ENCODE measurements at regions not wholly inside any gene's neighbourhood (a gene's known extent, or its start where the extent isn't known, plus 50 kb on each side); places are given as distances from the start of the nearest gene placed in this dataset.

DNA sequence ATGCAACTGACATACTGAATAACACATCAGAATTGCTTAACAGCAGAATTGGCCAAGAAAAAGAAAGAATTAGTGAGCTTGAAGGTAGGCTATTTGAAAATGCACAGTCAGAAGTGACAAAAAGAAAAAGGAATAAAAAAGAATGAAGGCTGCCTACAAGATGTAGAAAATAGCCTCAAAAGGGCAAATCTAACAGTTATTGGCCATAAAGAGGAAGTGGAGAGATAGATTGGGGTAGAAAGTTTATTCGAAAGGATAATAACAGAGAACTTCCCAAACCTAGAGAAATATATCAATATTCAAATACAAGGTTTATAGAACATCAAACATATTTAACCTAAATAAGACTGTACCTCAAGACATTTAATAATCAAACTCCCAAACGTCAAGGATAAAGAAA, 67.5 kb downstream of the ATP6V1G3 start:
- H3K36me3 ChIP-seq (ENCODE audit: insufficient read depth, low read length): no peaks in the 10 kb centered on the region
- no peaks in the 10 kb centered on the region for H3K9me3 ChIP-seq (ENCODE audit: low read length)
- no peak for TF ChIP-seq POLR2AphosphoS5 (IDR thresholded peaks at IDR 0.05)
- TF ChIP-seq EZH2 (IDR thresholded peaks at IDR 0.05; ENCODE audit: borderline replicate concordance, insufficient read depth, low read length, poor library complexity, severe bottlenecking): no peak
- TF ChIP-seq RAD21 (conservative IDR thresholded peaks at IDR 0.05): no peak
- TF ChIP-seq MXI1 (conservative IDR thresholded peaks at IDR 0.05; ENCODE audit: poor library complexity, severe bottlenecking): no peak
- TF ChIP-seq, protein P1, sequence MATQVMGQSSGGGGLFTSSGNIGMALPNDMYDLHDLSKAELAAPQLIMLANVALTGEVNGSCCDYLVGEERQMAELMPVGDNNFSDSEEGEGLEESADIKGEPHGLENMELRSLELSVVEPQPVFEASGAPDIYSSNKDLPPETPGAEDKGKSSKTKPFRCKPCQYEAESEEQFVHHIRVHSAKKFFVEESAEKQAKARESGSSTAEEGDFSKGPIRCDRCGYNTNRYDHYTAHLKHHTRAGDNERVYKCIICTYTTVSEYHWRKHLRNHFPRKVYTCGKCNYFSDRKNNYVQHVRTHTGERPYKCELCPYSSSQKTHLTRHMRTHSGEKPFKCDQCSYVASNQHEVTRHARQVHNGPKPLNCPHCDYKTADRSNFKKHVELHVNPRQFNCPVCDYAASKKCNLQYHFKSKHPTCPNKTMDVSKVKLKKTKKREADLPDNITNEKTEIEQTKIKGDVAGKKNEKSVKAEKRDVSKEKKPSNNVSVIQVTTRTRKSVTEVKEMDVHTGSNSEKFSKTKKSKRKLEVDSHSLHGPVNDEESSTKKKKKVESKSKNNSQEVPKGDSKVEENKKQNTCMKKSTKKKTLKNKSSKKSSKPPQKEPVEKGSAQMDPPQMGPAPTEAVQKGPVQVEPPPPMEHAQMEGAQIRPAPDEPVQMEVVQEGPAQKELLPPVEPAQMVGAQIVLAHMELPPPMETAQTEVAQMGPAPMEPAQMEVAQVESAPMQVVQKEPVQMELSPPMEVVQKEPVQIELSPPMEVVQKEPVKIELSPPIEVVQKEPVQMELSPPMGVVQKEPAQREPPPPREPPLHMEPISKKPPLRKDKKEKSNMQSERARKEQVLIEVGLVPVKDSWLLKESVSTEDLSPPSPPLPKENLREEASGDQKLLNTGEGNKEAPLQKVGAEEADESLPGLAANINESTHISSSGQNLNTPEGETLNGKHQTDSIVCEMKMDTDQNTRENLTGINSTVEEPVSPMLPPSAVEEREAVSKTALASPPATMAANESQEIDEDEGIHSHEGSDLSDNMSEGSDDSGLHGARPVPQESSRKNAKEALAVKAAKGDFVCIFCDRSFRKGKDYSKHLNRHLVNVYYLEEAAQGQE (IDR thresholded peaks at IDR 0.05; ENCODE audit: borderline replicate concordance): no peak
- no peak for TF ChIP-seq SMC3 (conservative IDR thresholded peaks at IDR 0.05; ENCODE audit: poor library complexity)
- TF ChIP-seq TAF1 (IDR thresholded peaks at IDR 0.05; ENCODE audit: low read depth): no peak
- TF ChIP-seq, protein P2, sequence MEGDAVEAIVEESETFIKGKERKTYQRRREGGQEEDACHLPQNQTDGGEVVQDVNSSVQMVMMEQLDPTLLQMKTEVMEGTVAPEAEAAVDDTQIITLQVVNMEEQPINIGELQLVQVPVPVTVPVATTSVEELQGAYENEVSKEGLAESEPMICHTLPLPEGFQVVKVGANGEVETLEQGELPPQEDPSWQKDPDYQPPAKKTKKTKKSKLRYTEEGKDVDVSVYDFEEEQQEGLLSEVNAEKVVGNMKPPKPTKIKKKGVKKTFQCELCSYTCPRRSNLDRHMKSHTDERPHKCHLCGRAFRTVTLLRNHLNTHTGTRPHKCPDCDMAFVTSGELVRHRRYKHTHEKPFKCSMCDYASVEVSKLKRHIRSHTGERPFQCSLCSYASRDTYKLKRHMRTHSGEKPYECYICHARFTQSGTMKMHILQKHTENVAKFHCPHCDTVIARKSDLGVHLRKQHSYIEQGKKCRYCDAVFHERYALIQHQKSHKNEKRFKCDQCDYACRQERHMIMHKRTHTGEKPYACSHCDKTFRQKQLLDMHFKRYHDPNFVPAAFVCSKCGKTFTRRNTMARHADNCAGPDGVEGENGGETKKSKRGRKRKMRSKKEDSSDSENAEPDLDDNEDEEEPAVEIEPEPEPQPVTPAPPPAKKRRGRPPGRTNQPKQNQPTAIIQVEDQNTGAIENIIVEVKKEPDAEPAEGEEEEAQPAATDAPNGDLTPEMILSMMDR (IDR thresholded peaks at IDR 0.05; ENCODE audit: poor library complexity, severe bottlenecking): no peak
- TF ChIP-seq EP300 (conservative IDR thresholded peaks at IDR 0.05; ENCODE audit: poor library complexity, severe bottlenecking): no peak
- H3K9ac ChIP-seq (ENCODE audit: low read length): no peak overlapping the region
- H3F3A ChIP-seq (ENCODE audit: insufficient read depth, low read length, poor library complexity, severe bottlenecking): no peaks in the 10 kb centered on the region
- H3K4me2 ChIP-seq (ENCODE audit: low read length): no peak overlapping the region
- H2AFZ ChIP-seq (ENCODE audit: low read depth, low read length): no peak overlapping the region
- H3K27ac ChIP-seq (ENCODE audit: low read length): no peak overlapping the region
- H3K27me3 ChIP-seq (ENCODE audit: insufficient read depth, low read depth, low read length): no peaks in the 10 kb centered on the region
- no peaks in the 10 kb centered on the region for H3K79me2 ChIP-seq (replicated peaks; ENCODE audit: insufficient read depth, low read length)
- H3K4me3 ChIP-seq (ENCODE audit: low read length): no peak overlapping the region
- no peaks in the 10 kb centered on the region for H4K20me1 ChIP-seq (ENCODE audit: insufficient read depth)
- no peaks in the 10 kb centered on the region for H3K9me2 ChIP-seq (ENCODE audit: insufficient read depth, low read length)

DNA sequence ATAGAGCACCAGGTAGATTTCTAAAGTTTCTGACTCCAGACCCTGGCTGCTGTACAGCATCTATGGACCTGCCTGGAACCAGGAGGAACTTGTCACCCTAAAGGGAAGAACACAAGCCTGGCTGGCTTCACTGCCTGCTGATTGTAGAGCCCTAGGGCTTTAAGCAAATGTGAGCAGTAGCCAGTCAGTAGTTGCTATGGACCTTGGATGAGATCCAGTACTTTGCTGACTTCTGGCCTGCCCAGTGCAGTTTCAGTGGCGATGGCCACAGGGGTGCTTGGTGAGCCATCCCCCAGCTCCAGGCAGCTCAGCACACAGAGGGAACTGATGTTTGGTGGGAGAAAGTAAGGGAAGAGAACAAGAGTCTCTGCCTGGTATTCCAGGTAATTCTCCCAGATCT, 68.4 kb downstream of the ATP6V1G3 start:
- Histone ChIP-seq H3F3A (ENCODE audit: insufficient read depth, low read length, poor library complexity, severe bottlenecking) (no peaks in the 10 kb centered on the region), H3K9me3 (ENCODE audit: low read length) (no peaks in the 10 kb centered on the region), H3K79me2 (replicated peaks; ENCODE audit: insufficient read depth, low read length) (no peaks in the 10 kb centered on the region), H3K9me2 (ENCODE audit: insufficient read depth, low read length) (no peaks in the 10 kb centered on the region), H3K27ac (ENCODE audit: low read length) (no peak overlapping the region), H3K9ac (ENCODE audit: low read length) (no peak overlapping the region), H3K36me3 (ENCODE audit: insufficient read depth, low read length) (no peaks in the 10 kb centered on the region), H3K4me3 (ENCODE audit: low read length) (no peak overlapping the region), H2AFZ (ENCODE audit: low read depth, low read length) (no peak overlapping the region), H4K20me1 (ENCODE audit: insufficient read depth) (no peaks in the 10 kb centered on the region), H3K27me3 (ENCODE audit: insufficient read depth, low read depth, low read length) (no peaks in the 10 kb centered on the region), H3K4me2 (ENCODE audit: low read length) (no peak overlapping the region)
- no peak for TF ChIP-seq MXI1 (conservative IDR thresholded peaks at IDR 0.05; ENCODE audit: poor library complexity, severe bottlenecking)

DNA sequence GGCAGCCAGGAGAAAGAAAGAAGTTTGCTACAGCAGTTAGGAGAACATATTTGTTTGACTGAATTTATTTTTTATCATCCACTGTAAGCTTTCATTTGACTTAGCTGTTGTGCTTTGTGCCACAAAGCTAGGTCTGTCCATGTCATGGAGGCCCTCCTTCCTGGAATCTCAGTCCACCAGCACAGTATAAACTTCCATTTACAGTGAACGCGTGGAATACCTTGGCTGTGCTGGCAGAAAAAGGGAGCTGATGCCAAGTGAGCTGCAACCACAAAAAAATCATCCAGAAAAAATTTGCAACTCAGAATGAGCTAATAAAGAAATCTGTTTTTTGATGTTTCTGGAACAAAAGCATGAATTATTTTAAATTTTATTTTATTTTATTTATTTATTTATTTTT, 72.6 kb downstream of the ATP6V1G3 start:
- H3K79me2 ChIP-seq (replicated peaks; ENCODE audit: insufficient read depth, low read length): no peaks in the 10 kb centered on the region
- no peak overlapping the region for H3K27ac ChIP-seq (ENCODE audit: low read length)
- H2AFZ ChIP-seq (ENCODE audit: low read depth, low read length): no peak overlapping the region
- H3K9me3 ChIP-seq (ENCODE audit: low read length): no peaks in the 10 kb centered on the region
- no peaks in the 10 kb centered on the region for H4K20me1 ChIP-seq (ENCODE audit: insufficient read depth)
- no peaks in the 10 kb centered on the region for H3K9me2 ChIP-seq (ENCODE audit: insufficient read depth, low read length)
- no peak overlapping the region for H3K9ac ChIP-seq (ENCODE audit: low read length)
- TF ChIP-seq, protein P1 (IDR thresholded peaks at IDR 0.05; ENCODE audit: borderline replicate concordance): no peak
- TF ChIP-seq, protein P2 (IDR thresholded peaks at IDR 0.05; ENCODE audit: poor library complexity, severe bottlenecking): no peak
- TF ChIP-seq RAD21 (conservative IDR thresholded peaks at IDR 0.05) (no peak), EZH2 (IDR thresholded peaks at IDR 0.05; ENCODE audit: borderline replicate concordance, insufficient read depth, low read length, poor library complexity, severe bottlenecking) (no peak), MXI1 (conservative IDR thresholded peaks at IDR 0.05; ENCODE audit: poor library complexity, severe bottlenecking) (no peak), EP300 (conservative IDR thresholded peaks at IDR 0.05; ENCODE audit: poor library complexity, severe bottlenecking) (no peak), POLR2AphosphoS5 (IDR thresholded peaks at IDR 0.05) (no peak), SMC3 (conservative IDR thresholded peaks at IDR 0.05; ENCODE audit: poor library complexity) (no peak), TAF1 (IDR thresholded peaks at IDR 0.05; ENCODE audit: low read depth) (no peak)
- H3F3A ChIP-seq (ENCODE audit: insufficient read depth, low read length, poor library complexity, severe bottlenecking): no peaks in the 10 kb centered on the region
- no peaks in the 10 kb centered on the region for H3K27me3 ChIP-seq (ENCODE audit: insufficient read depth, low read depth, low read length)
- H3K4me3 ChIP-seq (ENCODE audit: low read length): no peak overlapping the region
- H3K4me2 ChIP-seq (ENCODE audit: low read length): no peak overlapping the region
- H3K36me3 ChIP-seq (ENCODE audit: insufficient read depth, low read length): no peaks in the 10 kb centered on the region
